GM21825 (cell line): ENCODE measurements at regions not wholly inside any gene's neighbourhood (a gene's known extent, or its start where the extent isn't known, plus 50 kb on each side); places are given as distances from the start of the nearest gene placed in this dataset.
A peak's percentile ranks its signal among the peaks of the same experiment; 100 is the strongest.
"Not testable (repeated sequence)": the region's sequence is repeated elsewhere in the genome, so short reads cannot be mapped to it uniquely, and the experiment has no call there.

Experiments
- ATAC-seq: cut with Tn5 transposase; IDR thresholded peaks from one replicate; pipeline ENCODE4 v1.9.1; 2021; ENCODE audit warnings: mild to moderate bottlenecking, moderate library complexity; ENCODE audit not compliant: unreplicated experiment

DNA sequence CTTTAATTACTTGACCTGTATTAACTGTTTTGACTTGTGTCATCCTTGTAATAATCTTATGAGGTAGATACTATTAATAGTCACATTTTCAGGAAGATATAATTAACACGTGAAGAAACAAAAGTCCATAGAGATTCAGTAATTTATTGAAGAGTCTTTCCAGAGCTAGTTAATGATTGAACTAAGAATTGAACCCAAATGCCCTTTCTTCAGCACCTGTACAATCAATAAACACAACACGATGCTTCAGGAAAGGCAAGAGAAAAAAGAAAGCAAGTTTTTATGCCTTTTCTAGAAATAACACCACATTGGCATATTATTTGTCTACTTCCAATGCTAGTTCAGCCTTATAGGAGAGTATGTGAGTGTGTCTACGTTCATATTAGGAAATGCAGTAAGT lies 399.6 kb downstream of the NAF1 start:
- ATAC-seq, result no peak

DNA sequence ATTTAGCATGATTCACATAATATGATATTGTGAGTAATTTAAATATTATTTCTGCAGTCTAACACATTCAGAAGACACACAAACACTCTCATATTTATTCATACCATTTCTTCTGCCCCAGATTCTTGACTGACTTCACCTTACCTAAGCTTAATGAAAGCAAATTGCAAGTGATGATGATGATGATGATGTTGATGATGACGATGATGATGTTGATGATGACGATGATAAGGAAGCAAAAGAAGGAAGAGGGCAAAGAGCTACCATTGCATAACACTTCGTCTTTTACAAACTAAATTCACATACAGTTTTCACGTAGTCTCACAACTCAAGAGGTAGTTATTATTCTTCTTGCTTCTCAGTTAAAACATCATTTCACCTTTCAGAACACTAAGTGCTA lies 404.7 kb downstream of the NAF1 start:
- no peak for ATAC-seq

DNA sequence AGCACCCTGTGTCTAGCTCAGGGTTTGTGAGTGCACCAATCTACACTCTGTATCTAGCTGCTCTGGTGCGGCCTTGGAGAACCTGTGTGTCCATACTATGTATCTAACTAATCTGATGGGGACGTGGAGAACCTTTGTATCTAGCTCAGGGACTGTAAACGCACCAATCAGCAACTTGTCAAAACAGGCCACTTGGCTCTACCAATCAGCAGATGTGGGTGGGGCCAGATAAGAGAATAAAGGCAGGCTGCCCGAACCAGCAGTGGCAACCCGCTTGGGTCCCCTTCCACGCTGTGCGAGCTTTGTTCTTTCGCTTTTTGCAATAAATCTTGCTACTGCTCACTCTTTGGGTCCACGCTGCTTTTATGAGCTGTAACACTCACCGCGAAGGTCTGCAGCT lies 426.5 kb downstream of the NAF1 start:
- not testable (repeated sequence) for ATAC-seq

DNA sequence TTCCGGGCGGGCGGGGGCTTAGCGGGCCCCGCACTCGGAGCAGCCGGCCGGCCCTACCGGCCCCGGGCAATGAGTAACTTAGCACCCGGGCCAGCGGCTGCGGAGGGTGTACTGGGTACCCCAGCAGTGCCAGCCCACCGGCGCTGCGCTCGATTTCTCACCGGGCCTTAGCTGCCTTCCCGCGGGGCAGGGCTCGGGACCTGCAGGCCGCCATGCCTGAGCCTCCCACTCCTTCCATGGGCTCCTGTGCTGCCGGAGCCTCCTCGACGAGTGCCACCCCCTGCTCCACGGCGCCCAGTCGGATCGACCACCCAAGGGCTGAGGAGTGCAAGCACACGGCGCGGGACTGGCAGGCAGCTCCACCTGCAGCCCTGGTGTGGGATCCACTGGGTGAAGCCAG lies 427.1 kb downstream of the NAF1 start:
- not testable (repeated sequence) for ATAC-seq

DNA sequence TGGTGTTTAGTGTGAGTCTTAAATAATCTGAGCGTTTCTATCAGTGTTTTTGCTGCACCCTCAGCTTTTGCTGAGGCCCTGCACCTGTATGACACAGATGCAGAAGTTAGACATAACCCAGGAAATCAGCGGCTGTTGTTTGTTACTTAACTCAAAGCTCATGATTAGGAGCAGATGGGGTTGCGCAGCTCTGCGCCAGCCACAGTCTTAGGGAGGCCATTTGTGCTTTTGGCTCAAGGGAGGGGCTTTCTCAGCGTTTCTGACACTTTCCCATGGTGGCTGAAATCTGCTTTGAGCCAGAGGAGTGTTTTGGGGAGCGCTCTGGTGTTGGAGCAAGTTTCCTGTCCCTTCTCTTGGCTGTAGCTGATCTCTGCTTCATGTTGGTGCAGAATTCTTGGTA lies 433.8 kb downstream of the NAF1 start:
- no peak for ATAC-seq

DNA sequence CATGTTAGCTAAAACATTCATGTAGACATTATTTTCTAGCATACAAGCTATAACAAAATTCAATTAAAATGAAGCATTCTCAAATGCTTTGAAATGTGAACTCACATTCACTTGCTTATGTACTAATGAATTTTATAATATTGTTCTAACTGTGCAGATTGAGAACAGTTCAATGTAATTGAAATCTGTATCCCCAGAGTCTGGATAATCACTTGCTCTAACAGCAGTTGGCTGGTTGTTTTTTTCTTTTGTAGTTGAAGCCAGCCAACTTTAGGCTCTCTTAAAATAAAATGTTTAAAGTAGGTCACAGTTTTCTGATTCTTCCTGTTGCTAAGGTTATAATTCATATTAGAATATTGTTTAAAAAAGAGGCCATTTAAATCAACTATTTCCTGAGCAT lies 438.9 kb downstream of the NAF1 start:
- no peak for ATAC-seq

DNA sequence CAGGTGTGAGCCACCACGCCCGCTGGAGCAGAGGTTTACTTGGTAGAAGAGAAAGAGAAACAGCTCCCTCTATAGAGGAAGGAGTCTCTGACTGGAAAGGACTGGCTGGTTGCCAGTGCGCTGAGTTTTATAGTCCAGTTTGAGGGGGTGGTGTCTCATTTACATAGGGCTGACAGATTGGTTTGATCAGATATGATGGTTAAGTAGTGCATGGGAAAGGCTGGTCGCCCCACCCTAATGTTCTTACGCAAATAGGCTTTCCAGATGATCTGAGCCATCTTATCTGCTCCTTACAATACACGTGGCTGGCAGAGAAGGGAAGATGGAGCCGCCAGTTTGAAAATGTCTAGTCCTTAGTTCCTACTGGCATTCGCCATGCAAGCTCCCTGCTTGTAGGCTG lies 439.5 kb downstream of the NAF1 start:
- no peak for ATAC-seq

DNA sequence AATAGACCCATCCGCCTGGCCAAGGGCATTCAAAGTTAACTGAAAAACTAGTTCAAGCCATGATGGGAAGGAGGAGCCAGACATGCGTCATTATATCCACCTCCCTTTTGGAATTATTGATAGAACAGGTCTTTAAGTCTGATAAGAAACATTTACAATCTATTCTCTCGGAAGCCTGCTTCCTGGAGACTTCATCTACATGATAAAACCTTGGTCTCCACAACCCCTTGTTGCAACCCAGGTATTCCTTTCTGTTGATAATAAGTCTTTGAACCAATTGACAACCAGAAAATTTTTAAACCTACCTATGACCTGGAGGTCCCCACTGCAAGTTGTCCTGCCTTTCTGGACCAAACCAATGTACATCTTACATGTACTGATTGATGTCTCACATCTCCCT lies 451.3 kb downstream of the NAF1 start:
- no peak for ATAC-seq

DNA sequence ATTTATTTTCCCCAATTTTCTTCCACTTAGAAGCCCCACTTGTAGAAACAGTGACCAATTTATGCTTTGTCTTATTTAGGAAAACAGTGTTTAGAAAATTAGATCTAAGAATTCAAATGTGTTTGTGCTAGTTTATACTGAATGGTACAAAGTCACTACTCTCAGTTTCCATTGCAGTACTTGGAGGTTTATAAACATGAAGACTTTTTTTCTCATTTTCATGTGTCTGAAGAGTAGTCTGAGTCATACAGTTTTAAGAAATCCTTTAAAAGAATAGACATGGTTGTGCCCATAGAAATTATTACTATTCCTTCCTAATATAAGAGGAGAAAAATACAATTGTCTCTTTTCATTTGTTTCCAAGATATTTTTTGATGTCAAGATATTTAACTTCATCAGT lies 458.7 kb downstream of the NAF1 start:
- ATAC-seq, result no peak

DNA sequence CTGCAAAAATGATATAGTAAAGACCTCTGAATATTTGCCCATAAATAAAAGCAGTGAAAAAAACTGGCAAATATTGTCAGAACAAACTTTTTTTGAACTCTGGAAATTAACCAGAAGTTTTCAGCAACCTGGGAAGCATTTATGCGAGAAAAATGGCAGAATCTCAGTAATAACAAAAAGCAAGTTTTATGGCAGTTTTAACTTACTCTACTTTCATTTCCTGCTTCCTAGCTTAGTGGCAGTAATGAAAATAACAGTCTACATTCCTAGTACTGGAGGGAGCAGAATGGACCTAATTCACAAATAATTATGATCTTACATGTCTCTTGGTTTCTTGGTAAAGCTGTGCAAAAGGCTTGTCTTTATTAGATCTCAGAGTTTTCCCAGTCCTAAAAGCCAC lies 460.1 kb downstream of the NAF1 start:
- no peak for ATAC-seq

DNA sequence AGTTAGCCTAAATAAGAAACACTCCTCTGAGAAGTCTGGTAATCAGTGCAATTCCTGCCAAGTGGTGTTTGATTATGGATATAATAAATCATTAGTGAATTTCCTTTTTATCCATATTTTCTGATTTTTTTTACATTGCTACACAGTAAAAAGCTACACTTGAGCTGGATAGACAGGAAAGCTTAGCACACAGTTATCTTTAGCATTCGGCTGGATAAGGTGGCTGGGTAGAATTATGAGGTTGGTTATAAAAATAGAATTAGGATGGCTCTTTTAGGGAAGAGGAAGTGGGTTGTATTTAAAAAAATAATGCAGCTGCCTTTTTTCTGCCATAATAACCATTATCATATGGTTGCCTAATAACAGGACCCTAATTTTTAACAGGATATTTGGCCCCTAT lies 460.6 kb downstream of the NAF1 start:
- ATAC-seq, result no peak

DNA sequence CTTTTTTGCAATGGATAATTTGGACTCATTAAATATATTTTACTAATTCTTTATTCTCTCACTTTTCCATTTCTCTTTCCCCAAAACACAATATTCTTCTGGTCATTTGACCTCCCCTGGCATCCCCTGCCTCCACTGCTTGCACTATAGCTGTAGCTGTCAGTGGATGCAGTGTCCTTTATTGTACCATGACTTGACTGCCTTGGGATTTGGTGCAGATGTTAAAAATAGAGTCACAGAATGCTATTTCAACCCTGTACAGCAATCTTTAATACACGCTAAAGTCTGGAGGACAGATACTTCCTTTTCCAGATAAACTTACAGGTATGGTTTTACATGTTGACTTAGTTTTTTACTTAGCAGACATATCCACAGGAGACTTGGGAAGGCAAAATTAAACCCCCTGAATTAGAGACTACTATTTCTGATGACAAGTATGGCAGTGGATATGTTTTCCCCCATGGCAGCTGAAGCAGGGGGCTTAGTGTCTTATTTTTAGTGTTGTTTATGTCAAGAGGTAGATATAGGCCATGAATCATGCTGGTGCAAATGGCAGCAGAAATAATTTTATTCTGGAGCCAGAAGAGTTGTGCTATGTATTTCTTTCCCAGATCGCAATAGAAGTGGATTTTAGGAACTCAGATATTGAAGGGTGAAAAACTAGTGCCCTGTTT lies 461.4 kb downstream of the NAF1 start:
- no peak for ATAC-seq

DNA sequence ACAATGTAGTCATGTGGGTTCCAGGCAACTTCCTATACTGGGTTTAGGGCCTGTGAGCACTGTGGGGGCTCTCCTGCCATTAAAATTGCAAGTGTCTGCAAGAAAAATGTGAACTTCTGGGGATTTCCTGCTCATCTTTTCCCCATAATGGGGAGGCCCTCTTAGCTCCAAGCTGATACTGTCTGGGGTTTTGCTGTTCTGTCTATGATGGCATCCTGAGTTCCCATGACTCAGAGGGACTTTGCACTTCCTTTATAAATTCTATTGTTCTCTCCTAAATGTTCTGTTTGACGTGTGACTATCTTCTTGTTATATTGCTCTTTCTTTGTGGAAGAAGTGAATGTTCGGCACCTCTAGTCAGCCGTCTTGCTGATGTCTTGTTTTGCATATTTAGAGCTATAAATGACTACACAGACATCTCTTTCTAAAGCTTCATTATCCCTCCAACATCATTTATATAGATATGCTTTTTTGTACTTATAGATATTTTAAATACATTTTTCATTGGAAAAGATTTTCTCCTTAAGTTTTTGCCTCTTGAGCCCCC lies 465.8 kb downstream of the NAF1 start:
- no peak for ATAC-seq

DNA sequence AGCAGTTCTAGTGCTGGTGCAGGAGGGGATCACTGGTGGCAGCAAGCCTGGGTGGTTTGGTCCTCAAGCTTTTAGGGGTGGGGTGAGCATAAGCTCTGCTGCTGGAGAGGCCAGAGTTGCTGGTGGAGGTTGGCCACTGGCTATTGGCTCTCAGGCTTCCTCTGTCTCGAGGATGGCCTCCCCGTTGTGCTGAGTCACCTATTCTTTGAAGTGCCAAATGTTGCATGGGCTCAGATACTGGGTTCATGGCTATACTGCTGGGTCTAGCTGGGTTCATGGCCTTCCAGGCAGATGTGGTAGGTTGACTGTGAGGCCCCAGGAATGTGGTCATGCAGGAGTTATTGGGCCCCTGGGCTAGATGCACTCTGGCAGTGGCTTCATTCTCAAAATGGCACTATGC lies 466.3 kb downstream of the NAF1 start:
- no peak for ATAC-seq

DNA sequence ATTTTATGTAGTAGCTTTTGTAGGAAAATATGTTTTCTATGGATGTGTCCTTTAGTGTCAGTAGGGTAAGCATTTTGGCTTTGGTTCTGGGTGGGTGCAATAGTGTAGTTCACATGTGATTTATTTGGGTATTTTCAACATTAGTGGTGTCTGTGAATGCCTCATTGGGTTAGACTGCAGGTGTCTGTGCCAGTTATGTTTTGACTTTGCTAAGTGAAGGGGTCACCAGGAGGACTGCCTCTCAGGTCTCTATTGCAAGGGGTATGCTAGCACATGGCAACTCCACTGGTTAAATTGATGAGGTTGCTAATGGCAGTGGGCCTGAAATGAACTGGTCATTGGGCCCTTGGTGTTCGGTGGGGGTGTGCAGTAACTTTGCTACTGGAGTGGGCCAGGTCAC lies 467.1 kb downstream of the NAF1 start:
- no peak for ATAC-seq

DNA sequence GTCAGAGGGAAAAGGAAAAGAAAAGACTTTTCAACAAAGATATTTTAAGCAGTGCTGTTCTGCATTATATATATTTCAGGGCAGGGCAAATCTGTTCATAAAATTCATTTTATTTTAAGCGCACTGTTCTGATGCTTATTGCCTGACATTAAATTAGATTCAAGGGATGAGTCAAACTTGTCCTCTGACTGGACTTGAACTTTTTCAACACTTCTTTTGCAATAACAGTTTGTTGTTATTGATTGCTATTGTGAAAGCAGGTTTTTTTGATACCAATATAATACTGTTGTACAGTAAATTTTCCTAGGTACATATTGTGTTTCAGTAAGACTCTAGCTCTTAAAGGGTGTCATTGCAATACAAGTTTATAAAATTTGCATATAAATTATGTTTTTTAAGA lies 481.3 kb downstream of the NAF1 start:
- no peak for ATAC-seq

DNA sequence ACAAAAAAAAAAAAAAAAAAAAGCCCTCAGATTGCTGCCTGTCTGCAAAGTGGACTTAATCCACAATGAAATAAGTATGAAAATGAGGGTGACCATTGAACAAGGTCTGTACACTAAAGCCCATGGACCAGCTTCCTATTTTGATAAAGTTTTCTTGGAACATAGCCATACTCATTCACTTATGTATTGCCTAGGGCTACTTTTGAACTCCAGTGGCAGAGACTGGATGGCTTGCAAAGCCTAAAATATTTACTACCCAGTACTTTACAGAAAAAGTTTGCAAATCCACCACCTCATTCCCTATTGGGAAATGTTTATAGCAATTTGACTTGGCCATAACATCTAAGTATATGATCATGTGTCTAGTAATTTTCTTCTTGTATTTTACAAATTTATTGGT lies 481.7 kb downstream of the NAF1 start:
- ATAC-seq, result no peak

DNA sequence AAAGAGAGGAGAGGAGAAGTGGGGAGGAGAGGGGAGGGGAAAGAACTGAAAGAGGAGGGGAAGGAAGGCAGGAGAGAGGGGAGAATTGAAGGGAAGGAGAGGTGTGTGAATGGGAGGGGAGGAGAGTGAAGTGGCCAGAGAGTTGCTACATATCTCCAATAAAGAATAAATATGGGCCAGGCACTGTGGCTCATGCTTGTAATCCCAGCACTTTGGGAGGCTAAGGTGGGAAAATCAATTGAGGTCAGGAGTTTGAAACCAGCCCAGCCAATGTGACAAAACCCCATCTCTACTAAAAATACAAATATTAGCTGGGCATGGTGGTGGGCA lies 482.4 kb downstream of the NAF1 start:
- no peak for ATAC-seq

DNA sequence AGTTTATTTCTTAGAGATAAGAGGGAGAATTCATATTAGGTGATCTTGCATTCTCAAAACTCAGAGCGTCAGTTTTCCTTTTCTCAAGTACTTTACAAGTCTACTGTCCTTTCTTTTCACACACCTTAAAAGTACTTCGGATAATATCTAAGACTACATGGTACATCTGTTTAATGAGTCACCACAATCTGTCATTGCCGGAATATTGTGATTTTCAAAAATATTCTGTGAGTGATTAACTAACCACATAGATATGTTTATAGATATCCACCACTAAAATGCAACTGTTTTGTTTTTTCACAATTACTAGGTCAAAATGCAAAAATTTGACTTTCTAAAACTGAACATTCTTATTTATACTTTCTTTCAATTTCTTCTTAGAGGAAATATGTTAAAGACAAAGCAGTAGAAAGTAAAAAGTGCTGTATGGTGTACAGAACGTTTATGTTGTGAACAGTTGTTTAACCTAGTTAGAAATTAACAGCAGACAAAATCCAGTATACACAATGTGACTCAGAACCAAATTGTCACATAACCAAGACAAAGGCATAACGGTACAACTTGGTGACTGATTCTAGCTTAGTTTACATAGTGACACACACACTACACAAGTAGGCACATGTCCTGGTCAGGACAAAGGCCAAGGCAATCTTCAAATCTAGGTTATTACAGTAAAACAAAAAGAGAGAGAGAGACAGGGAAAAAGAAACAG lies 482.9 kb downstream of the NAF1 start:
- peak; percentile 81 for ATAC-seq

DNA sequence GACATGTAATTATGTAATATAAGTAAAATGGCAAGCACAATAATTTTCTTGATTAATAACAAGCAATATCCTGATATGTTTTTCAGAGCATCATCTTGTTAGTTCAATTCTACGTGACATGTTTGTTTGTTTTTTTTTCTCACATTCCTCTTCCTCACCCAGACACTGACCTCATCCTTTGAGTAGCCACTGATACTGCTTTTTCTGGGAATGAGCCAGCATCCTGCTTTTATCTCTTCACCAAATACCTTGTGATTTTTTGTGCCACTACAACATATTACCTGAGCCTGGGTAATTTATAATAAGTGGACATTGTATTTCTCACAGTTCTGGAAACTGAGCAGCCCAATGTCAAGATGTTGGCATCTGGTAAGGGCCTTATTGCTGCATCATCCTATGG lies 484.0 kb downstream of the NAF1 start:
- ATAC-seq, result no peak

DNA sequence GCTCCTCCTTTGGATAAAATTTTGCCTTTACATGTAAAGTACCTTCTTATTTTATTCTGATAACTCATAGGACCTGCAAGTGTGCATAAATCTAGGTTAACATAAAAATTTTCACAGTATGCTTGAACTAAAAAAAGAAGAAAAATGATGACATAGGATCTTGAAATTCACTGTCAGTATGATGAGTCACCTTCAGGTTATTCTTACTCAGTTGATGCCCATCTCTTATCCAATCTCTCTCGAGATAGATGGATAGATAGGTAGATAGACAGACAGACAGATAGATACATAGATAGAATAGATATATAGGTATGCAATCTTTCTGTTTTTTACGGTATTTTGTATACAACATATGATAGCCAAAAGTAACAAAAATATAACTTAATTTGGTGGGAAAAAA lies 485.5 kb downstream of the NAF1 start:
- no peak for ATAC-seq

DNA sequence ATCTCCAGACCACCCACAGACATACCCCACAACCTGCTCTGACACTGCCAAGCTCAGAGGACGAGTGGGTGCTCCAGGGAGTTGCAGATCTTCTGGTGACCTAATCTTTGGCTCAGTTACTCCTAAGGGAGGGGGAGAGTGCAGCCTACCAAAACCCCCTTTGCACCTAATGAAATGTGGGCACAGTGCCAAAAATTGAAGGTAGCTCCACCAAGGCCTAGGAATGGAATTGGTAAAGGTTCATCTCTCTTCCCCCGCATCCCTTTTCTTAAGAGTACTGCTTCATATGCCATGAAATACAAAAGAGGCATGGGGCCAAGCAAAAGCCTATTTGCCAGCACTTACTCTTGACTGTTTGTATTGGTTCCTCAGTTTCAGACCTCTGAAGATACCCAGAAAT lies 491.0 kb downstream of the NAF1 start:
- ATAC-seq, result no peak

DNA sequence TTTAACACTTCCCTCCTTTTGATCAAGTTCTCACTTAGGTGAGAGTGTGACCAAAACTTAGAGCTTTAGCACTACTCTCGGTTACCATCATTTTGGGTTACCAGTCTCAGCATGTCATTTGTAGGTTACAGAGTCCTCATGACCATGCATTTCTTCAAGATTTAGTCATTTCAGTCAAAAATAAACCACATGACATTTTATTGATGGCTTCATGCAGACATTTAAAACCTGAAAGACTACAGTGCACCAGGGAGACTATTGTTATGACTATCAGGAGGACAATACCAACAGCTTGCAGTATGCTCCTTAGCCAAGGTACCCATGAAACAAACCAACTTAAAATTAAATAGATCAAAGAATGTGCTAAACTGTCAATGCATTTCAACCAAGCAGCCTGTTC lies 498.1 kb upstream of the FSTL5 start:
- no peak for ATAC-seq
